Esophagus squamous epithelium (tissue), 4 donors: ENCODE measurements at regions not wholly inside any gene's neighbourhood (a gene's known extent, or its start where the extent isn't known, plus 50 kb on each side); places are given as distances from the start of the nearest gene placed in this dataset.

Experiments used
- POLR2A ChIP-seq, 4 donors: fragments of 450-650 bp; IDR thresholded peaks; one replicate each; pipeline ENCODE4 v1.6.1; 2017; ENCODE audit warnings: antibody characterized with exemption in 4 of 4, mild to moderate bottlenecking in 4 of 4, moderate library complexity in 3 of 4
- TF ChIP-seq, protein P1 (sequence below), 6 experiments: fragments of 450-650 bp in 4 of 6; fragments of 200-600 bp in 2 of 6; sonication (generic) in 2 of 6; IDR thresholded peaks; one replicate each; pipeline ENCODE4 v1.5.1; 2016 to 2019; ENCODE audit warnings: antibody characterized with exemption in 6 of 6, mild to moderate bottlenecking in 4 of 6, moderate library complexity in 4 of 6

DNA sequence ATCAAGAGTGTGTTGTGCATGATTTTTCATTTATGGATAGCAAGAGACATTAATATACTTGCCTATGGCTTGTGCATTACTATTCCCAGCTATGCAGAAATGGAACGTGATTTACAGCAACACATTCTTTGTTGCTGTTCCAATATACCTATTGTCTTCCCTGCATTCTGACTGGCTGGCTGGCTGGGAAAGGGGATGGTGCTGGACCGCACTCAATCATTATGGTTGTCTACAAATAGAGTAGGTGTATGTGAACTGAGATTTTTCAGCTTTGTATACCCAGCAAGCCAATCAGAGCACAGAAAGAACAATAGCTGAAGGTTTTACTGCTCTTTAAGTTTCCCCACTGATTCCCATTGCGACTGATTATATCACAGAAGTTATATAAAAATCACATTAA is 167.5 kb downstream of the ATG4C start:
- TF ChIP-seq, protein P1, sequence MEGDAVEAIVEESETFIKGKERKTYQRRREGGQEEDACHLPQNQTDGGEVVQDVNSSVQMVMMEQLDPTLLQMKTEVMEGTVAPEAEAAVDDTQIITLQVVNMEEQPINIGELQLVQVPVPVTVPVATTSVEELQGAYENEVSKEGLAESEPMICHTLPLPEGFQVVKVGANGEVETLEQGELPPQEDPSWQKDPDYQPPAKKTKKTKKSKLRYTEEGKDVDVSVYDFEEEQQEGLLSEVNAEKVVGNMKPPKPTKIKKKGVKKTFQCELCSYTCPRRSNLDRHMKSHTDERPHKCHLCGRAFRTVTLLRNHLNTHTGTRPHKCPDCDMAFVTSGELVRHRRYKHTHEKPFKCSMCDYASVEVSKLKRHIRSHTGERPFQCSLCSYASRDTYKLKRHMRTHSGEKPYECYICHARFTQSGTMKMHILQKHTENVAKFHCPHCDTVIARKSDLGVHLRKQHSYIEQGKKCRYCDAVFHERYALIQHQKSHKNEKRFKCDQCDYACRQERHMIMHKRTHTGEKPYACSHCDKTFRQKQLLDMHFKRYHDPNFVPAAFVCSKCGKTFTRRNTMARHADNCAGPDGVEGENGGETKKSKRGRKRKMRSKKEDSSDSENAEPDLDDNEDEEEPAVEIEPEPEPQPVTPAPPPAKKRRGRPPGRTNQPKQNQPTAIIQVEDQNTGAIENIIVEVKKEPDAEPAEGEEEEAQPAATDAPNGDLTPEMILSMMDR (IDR thresholded peaks at IDR 0.05), result no peak
- TF ChIP-seq POLR2A (IDR thresholded peaks at IDR 0.05), result no peak
